ENCODE measurements at regions not wholly inside any gene's neighbourhood (a gene's known extent, or its start where the extent isn't known, plus 50 kb on each side); places are given as distances from the start of the nearest gene placed in this dataset.

DNA sequence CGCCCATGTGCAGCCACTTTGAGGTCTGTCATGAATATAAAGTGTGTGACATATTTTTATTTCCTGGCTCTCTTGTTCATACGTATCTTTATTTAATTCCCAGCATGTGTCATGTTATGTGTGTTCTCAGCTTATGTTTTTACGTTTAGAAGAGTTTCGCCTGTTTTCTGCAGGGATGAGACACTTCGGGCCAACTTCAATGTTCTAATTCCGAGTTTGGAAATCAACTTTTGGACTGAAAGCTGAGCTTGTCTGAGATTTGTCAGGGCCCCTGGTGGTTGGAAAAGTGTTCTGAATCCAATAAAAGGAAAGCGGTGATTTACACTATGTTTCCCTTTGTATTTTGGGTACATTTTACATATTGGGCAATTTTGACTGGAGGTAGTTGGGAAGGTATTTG, 810.7 kb downstream of the TBC1D22A start:
- DNase-seq = no peak
- intact Hi-C loops (cut with micrococcal nuclease) = no loop called here
- no peaks in the 10 kb centered on the region for H3K36me3 Mint-ChIP-seq (ENCODE audit: low read depth)
- no peak overlapping the region for H3K4me3 Mint-ChIP-seq
- CTCF ChIA-PET = no interaction called here
- peaks cover 10% of the 10 kb centered on the region for H3K27me3 Mint-ChIP-seq (ENCODE audit: low read depth)
- no peak overlapping the region for H3K27ac Mint-ChIP-seq
- no peaks in the 10 kb centered on the region for H3K9me3 Mint-ChIP-seq
- no peaks in the 10 kb centered on the region for H3K4me1 Mint-ChIP-seq (ENCODE audit: low read depth)

DNA sequence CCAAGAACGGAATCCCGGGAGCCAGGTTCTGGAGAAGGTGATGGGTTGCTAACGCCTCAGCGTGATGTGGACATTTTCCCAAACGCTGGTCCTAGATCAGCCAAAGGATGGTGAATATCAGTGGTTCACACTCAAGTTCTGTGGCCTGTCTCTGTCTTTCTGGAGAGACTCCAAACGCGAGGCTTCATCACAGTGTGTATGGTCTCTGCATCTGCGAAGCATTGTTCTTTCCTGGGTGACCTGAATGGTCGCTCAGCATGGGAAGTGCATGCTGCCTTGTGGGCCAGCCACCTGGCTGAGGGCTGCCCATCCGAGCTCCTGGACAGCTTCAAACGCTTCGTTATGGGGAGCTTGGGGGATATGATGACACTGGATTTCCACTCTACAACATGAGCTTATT, 810.0 kb downstream of the TBC1D22A start:
- Mint-ChIP-seq H3K4me3 (no peak overlapping the region), H3K4me1 (ENCODE audit: low read depth) (no peaks in the 10 kb centered on the region), H3K27ac (no peak overlapping the region), H3K27me3 (ENCODE audit: low read depth) (peaks cover 10% of the 10 kb centered on the region), H3K36me3 (ENCODE audit: low read depth) (no peaks in the 10 kb centered on the region), H3K9me3 (no peaks in the 10 kb centered on the region)
- CTCF ChIA-PET = no interaction called here
- DNase-seq = no peak
- intact Hi-C loops (cut with micrococcal nuclease) = no loop called here

DNA sequence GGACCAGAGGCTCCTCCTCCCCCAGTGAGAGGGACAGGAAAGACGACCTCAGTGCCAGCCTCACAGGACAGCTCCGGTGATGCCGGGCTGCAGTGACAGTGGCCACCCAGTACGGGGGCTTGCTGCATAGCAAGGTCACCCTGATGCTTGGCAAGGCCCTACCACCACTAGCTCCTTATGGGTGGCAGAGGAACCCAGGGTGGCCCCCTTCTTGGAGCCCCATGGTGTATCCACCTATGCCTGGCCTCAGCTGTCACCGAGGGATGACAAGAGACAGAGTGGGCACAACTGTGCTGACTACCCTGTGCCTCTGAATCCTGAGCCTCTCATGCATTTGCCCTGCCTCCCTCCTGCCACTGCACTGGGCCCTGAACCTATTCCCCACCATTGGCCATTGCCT, 809.2 kb downstream of the TBC1D22A start:
- CTCF ChIA-PET = no interaction called here
- no peaks in the 10 kb centered on the region for H3K36me3 Mint-ChIP-seq (ENCODE audit: low read depth)
- no peak overlapping the region for H3K4me3 Mint-ChIP-seq
- intact Hi-C loops (cut with micrococcal nuclease) = no loop called here
- no peaks in the 10 kb centered on the region for H3K4me1 Mint-ChIP-seq (ENCODE audit: low read depth)
- H3K27me3 Mint-ChIP-seq (ENCODE audit: low read depth) = peaks cover 7% of the 10 kb centered on the region
- H3K27ac Mint-ChIP-seq = no peak overlapping the region
- no peak for DNase-seq
- no peaks in the 10 kb centered on the region for H3K9me3 Mint-ChIP-seq

DNA sequence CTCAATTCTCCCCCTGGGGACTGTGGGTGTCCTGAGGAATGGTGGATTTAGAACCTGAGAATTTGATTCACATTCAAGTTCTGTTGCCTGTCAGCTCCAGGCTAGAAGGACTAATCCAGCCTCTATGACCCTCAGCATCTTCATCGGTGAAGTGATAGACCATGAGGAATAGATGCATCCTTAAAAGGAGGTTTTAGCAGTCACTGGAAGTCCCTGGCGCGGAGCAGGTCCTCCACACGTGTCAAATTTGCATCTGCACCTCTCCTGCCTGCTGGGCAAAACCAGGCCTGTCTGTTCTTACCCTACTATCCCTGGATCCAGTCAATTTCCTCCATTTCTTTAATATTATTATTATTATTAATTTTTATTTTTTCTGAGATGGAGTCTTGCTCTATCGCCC, 808.4 kb downstream of the TBC1D22A start:
- Mint-ChIP-seq H3K27me3 (ENCODE audit: low read depth) (peaks cover 7% of the 10 kb centered on the region), H3K4me1 (ENCODE audit: low read depth) (no peaks in the 10 kb centered on the region), H3K4me3 (no peak overlapping the region), H3K36me3 (ENCODE audit: low read depth) (no peaks in the 10 kb centered on the region), H3K27ac (no peak overlapping the region), H3K9me3 (no peaks in the 10 kb centered on the region)
- CTCF ChIA-PET = no interaction called here
- intact Hi-C loops (cut with micrococcal nuclease) = no loop called here
- DNase-seq = no peak

DNA sequence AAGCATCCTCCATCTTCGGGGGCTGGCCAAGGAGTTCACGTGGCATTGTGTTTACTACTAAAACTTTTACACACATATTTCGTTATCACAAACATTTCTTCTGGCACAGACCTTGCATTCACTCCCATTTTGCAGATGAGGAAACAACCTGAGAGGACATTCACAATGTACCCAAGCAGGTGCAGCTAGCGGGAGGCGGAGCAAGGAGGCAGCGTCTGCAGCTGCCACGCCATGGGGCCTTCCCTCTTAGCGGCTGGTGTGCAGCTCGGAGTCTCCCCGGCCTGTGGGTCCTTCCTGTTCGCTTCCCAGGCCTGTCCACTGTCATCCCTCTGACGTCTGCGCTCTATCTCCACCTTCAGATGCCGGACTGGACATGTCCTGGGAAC, 807.8 kb downstream of the TBC1D22A start:
- Mint-ChIP-seq H3K9me3 (no peaks in the 10 kb centered on the region), H3K4me3 (no peak overlapping the region), H3K27ac (no peak overlapping the region), H3K36me3 (ENCODE audit: low read depth) (no peaks in the 10 kb centered on the region), H3K4me1 (ENCODE audit: low read depth) (no peaks in the 10 kb centered on the region), H3K27me3 (ENCODE audit: low read depth) (peaks cover 6% of the 10 kb centered on the region)
- CTCF ChIA-PET = no interaction called here
- no peak for DNase-seq
- intact Hi-C loops (cut with micrococcal nuclease) = no loop called here

DNA sequence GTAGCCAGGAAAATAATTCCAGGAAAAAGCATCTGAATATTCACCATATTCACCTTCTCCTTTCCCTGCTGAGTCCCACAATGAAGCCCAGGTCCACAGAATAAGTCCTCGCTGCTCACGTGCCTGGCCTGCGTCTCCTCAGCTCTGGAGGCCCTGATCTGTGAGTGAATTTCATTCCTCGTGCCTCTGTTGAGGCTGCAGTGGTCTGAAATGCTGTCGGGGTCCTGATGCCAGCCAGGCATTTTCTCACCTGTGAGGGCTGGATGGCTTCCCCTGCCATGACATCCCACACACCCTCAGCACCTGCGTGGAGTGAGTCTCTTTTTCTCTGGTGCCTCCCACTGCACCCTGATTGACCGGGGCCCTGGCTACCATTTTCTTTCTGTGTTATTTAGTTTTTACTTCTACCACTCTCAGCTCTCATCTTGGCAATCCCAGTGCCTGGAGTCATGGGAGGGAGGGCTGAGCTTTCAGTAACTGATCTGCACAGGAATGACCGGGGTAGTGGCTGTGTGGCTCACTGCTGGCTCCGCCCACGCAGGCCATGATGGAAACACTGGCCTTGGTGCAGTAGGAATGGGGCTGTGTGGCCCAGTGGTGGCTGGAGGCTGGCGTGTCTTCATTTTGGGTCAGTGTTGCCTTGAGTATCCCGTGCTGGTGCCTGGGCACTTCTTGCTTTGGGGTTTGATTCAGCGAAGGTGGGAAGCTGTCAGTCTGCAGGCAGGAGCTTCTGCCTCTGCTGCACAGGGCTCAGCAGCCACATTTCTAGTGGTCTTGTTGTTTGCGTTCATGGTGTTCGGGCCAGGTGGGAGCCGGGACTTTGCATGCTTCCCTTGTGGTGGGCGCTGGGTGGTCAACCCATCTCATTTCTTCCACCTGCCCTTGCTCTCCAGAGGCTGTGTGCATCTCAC, 807.2 kb downstream of the TBC1D22A start:
- H3K27ac Mint-ChIP-seq = no peak overlapping the region
- no peak for DNase-seq
- intact Hi-C loops (cut with micrococcal nuclease) = no loop called here
- H3K27me3 Mint-ChIP-seq (ENCODE audit: low read depth) = peaks cover 1% of the 10 kb centered on the region
- H3K36me3 Mint-ChIP-seq (ENCODE audit: low read depth) = no peaks in the 10 kb centered on the region
- no peaks in the 10 kb centered on the region for H3K4me1 Mint-ChIP-seq (ENCODE audit: low read depth)
- no peaks in the 10 kb centered on the region for H3K9me3 Mint-ChIP-seq
- H3K4me3 Mint-ChIP-seq = no peak overlapping the region
- CTCF ChIA-PET = no interaction called here

DNA sequence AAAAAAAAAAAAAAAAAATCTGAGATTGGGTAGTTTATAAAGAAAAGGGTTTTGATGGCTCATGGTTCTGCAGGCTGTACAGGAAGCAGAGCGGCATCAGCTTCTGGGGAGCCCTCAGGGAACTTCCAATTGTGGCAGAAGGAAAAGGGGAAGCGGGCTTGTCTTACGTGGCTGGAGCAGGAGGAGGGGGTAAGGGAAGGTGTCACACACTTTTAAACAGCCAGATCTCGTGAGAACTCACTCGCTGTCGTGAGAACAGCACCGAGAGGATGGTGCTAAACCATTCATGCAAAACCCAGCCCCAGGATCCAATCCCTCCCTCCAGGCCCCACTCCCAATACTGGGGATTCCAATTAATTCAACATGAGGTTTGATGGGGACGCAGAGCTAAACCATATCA, 806.2 kb downstream of the TBC1D22A start:
- no peak for DNase-seq
- Mint-ChIP-seq H3K27ac (no peak overlapping the region), H3K27me3 (ENCODE audit: low read depth) (no peaks in the 10 kb centered on the region), H3K4me3 (no peak overlapping the region), H3K36me3 (ENCODE audit: low read depth) (no peaks in the 10 kb centered on the region), H3K9me3 (no peaks in the 10 kb centered on the region), H3K4me1 (ENCODE audit: low read depth) (no peaks in the 10 kb centered on the region)
- intact Hi-C loops (cut with micrococcal nuclease) = no loop called here
- CTCF ChIA-PET = interaction anchor here (0.5 kb wide), 1 partner anchor 10 kb away, joined by 8 read pairs; no protein-coding TSS in a partner anchor

DNA sequence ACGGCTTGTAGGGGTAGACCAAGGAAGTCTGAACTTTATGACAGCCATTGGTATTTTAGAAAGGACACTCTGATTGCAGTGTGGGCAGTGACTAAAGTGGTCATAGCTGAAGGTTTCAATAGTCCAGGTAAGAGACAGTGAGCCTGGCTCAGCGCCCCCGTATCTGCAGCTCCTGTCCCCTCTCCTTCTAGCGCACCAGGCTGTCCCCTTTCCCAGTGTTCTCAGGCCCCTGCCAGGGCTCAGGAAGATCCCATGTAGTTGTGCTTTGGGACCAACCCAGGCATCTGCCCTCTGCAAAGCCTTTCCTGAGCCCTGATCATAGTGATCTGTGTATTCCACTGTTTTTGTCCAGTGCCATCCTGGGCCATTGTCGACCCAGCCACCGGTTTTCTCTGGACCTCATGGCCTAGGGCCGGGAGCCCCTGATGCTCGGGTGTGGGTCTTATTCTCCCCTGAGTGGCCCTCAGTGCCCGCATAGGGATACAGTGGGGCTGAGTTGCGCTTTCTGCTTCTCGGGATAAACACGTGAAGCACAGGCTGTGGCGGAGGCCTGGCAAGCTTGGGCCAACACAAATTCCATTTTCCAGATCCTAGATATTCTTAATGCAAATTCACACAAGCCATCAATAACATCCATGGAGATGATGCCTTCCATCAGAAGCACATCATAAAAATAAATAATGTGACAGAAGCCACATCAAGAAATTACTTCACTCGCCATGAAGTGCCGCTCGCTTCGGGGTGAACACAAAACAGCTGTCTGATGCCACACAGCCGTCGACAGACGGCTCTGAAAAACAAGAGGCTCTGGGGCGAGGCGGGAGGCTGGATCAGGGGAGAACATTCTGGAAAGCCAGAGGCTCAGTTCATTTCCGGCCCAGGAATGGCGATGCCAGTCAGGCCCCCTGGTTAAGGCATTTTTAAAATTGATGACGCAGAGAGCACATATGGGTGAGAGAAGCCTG, 805.0 kb downstream of the TBC1D22A start:
- intact Hi-C loops (cut with micrococcal nuclease) = no loop called here
- CTCF ChIA-PET = no interaction called here
- no peaks in the 10 kb centered on the region for H3K9me3 Mint-ChIP-seq
- peaks cover 4% of the 10 kb centered on the region for H3K27me3 Mint-ChIP-seq (ENCODE audit: low read depth)
- no peaks in the 10 kb centered on the region for H3K4me1 Mint-ChIP-seq (ENCODE audit: low read depth)
- no peaks in the 10 kb centered on the region for H3K36me3 Mint-ChIP-seq (ENCODE audit: low read depth)
- no peak for DNase-seq
- no peak overlapping the region for H3K4me3 Mint-ChIP-seq
- H3K27ac Mint-ChIP-seq = no peak overlapping the region

DNA sequence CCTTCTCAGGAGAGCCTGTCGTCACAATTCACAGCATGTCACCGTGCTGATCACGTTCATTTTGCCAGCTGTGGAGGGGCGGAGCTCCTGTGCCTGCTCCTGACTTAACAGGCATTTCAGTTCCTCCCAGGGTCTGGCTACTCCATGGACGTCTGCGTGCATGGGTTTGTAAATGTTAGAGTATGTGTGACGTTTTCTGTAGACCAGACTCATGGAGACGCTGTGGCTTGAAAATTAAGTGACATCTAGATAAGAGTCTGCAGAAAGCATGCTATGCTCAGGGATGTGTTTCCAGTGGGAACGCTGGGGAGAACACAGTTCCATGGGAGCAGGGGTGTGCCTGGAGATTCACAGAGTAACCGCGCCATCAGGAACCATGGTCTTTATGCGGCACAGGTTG, 804.0 kb downstream of the TBC1D22A start:
- intact Hi-C loops (cut with micrococcal nuclease) = no loop called here
- CTCF ChIA-PET = no interaction called here
- no peaks in the 10 kb centered on the region for H3K9me3 Mint-ChIP-seq
- no peak overlapping the region for H3K4me3 Mint-ChIP-seq
- H3K27ac Mint-ChIP-seq = no peak overlapping the region
- peaks cover 4% of the 10 kb centered on the region for H3K27me3 Mint-ChIP-seq (ENCODE audit: low read depth)
- no peak for DNase-seq
- H3K4me1 Mint-ChIP-seq (ENCODE audit: low read depth) = no peaks in the 10 kb centered on the region
- no peaks in the 10 kb centered on the region for H3K36me3 Mint-ChIP-seq (ENCODE audit: low read depth)

DNA sequence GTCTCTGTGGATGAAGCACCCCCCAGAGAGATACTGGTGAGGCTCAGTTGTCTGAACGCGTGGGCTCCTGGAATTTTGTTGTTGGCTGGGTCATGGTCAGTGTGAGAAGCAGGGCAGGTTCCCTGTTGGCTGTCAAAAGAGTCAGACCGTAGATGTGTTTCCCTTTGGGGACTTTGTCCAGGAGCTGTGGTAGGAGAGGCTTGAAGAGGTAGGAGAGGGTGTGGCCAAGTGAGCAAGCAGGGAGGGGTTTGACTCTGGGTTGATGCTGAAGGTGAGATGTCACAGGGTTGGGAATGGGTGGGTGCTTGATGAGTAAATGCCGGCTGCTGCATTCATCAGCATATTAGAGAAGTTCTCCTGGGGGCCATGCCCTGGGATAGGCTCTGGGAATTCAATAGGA, 803.2 kb downstream of the TBC1D22A start:
- Mint-ChIP-seq H3K27ac (no peak overlapping the region), H3K9me3 (no peaks in the 10 kb centered on the region), H3K4me1 (ENCODE audit: low read depth) (no peaks in the 10 kb centered on the region), H3K27me3 (ENCODE audit: low read depth) (peaks cover 4% of the 10 kb centered on the region), H3K36me3 (ENCODE audit: low read depth) (no peaks in the 10 kb centered on the region), H3K4me3 (no peak overlapping the region)
- intact Hi-C loops (cut with micrococcal nuclease) = no loop called here
- CTCF ChIA-PET = no interaction called here
- no peak for DNase-seq

DNA sequence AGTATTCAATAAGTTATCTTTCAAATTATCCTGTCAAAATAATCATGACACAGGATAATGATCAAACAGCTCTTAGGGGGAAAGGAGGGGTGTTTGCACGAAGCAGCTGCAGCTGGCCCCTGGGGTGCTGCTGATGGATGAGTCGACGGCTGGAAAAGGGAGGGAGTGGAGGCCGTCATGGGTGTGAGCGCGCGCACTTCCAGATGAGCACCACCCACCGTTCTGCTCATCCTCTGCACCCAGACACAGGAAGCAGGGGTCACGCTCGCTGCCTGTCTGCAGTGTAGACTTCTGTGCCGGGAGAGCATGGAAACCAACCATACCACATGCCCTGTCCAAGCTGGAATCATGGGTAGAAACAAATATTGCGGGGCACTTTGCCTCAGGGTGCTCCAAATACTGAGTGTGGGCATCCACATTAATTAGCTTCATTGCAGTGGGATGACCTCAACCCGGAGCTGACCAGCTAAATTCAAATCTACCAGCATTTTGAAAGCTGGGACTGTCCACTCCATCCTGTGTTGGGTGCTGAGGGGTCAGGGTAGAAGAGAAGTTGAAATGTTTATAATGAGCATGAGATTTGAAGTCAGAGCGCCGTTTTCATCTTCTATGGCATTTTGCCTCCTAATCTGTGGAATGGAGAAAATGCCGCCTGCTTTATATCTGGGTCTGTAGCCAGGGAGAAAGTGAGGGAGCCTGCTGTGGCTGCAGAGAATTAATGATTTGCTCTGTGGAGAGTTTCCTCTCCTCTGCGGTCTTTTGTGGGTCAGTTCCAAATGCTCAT, 802.4 kb downstream of the TBC1D22A start:
- no peak for DNase-seq
- CTCF ChIA-PET = no interaction called here
- peaks cover 4% of the 10 kb centered on the region for H3K27me3 Mint-ChIP-seq (ENCODE audit: low read depth)
- no peaks in the 10 kb centered on the region for H3K36me3 Mint-ChIP-seq (ENCODE audit: low read depth)
- H3K4me3 Mint-ChIP-seq = no peak overlapping the region
- H3K4me1 Mint-ChIP-seq (ENCODE audit: low read depth) = no peaks in the 10 kb centered on the region
- H3K27ac Mint-ChIP-seq = no peak overlapping the region
- H3K9me3 Mint-ChIP-seq = no peaks in the 10 kb centered on the region
- intact Hi-C loops (cut with micrococcal nuclease) = no loop called here

DNA sequence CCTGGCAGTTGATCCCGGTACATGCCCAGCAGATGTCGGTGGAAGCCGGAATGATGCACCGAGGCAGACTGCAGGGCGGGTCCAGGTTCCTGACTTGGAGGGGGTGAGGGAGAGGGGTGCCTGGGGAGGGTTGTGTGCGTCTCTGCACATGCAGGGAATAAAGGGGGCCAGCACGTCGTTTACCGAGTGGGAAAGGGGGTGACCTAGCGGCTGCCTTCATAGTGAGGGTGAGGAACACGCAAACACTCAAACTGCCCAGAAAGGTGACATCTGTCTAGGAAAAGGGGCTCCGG, 801.7 kb downstream of the TBC1D22A start:
- Mint-ChIP-seq H3K27me3 (ENCODE audit: low read depth) (peaks cover 5% of the 10 kb centered on the region), H3K36me3 (ENCODE audit: low read depth) (no peaks in the 10 kb centered on the region), H3K4me3 (no peak overlapping the region), H3K27ac (no peak overlapping the region), H3K9me3 (no peaks in the 10 kb centered on the region), H3K4me1 (ENCODE audit: low read depth) (no peaks in the 10 kb centered on the region)
- DNase-seq = no peak
- CTCF ChIA-PET = no interaction called here
- intact Hi-C loops (cut with micrococcal nuclease) = no loop called here

Data from activated naive CD4-positive, alpha-beta T cell treated with anti-CD3 and anti-CD28 coated beads for 36 hours (primary cell).